AG04450 (cell line): ENCODE measurements at regions not wholly inside any gene's neighbourhood (a gene's known extent, or its start where the extent isn't known, plus 50 kb on each side); places are given as distances from the start of the nearest gene placed in this dataset.

Experiments used
- CTCF ChIA-PET: fragments of 300-600, 350-600 bp; formaldehyde crosslinking; extraction: SDS; loops from one replicate; lab custom pipeline; 2022; ENCODE audit warnings: antibody characterized with exemption, inconsistent platforms; lab: Charles Lee
- POLR2A ChIA-PET: fragments of 350-600 bp; formaldehyde crosslinking; extraction: SDS; loops from one replicate; lab custom pipeline; 2021; ENCODE audit warnings: antibody characterized with exemption, inconsistent platforms; lab: Yijun Ruan, JAX
- DNase-seq: peaks from one replicate; pipeline ENCODE4 v3.0.0-alpha.2; 2011; ENCODE audit warnings: low read depth, low spot score
- H3K27ac ChIP-seq: one replicate; pipeline ENCODE4 v1.5.1; 2012; ENCODE audit warnings: low read depth, low read length, control low read depth
- H3K27me3 ChIP-seq: one replicate; pipeline ENCODE4 v1.6.0; 2012; ENCODE audit warnings: low read length; ENCODE audit not compliant: control insufficient read depth, insufficient read depth
- H3K4me3 ChIP-seq: 2 replicates; pipeline ENCODE4 v1.5.1; 2011; ENCODE audit warnings: mild to moderate bottlenecking, low read depth, low read length, control low read depth
- H3K9me3 ChIP-seq: 2 replicates; pipeline ENCODE4 v1.5.1; 2012; ENCODE audit warnings: low read length; ENCODE audit not compliant: control insufficient read depth, insufficient read depth
- CTCF ChIP-seq: IDR thresholded peaks from 2 replicates; pipeline ENCODE4 v1.5.1; 2011; ENCODE audit warnings: low read depth, low read length, control low read depth, inconsistent platforms

- H3K27me3 ChIP-seq = no peaks in the 10 kb centered on the region
- no peak for DNase-seq
- no peak overlapping the region for H3K27ac ChIP-seq
- H3K9me3 ChIP-seq = no peaks in the 10 kb centered on the region
- ChIA-PET CTCF (interaction anchor here (0.6 kb wide), 1 partner anchor 148 kb away, joined by 3 read pairs; no protein-coding TSS in a partner anchor), POLR2A (no interaction called here)
- no peak for TF ChIP-seq CTCF
- H3K4me3 ChIP-seq = no peak overlapping the region
These were observed 200.8 kb downstream of the HIPK3 start for GRCh38 chr11:33457948-33458347.

GRCh38 chr11:33455867-33456463 lies 198.8 kb downstream of the HIPK3 start:
- CTCF ChIA-PET = no interaction called here

GRCh38 chr11:33454264-33454663 lies 197.1 kb downstream of the HIPK3 start:
- ChIA-PET POLR2A (interaction anchor here (0.9 kb wide), 1 partner anchor 8 kb away, joined by 3 read pairs; no protein-coding TSS in a partner anchor), CTCF (no interaction called here)
- H3K27me3 ChIP-seq = no peaks in the 10 kb centered on the region
- DNase-seq = no peak
- TF ChIP-seq CTCF = no peak
- no peak overlapping the region for H3K4me3 ChIP-seq
- H3K9me3 ChIP-seq = no peaks in the 10 kb centered on the region
- H3K27ac ChIP-seq = no peak overlapping the region

More at GRCh38 chr11:33455867-33456463, 198.8 kb downstream of the HIPK3 start:
- Histone ChIP-seq H3K27ac (no peak overlapping the region), H3K9me3 (no peaks in the 10 kb centered on the region), H3K27me3 (no peaks in the 10 kb centered on the region), H3K4me3 (no peak overlapping the region)
- no peak for TF ChIP-seq CTCF
- DNase-seq = no peak
- POLR2A ChIA-PET = no interaction called here

- 0 out of 2 replicates have a peak, but pooled peaks have one; percentile 9 for TF ChIP-seq CTCF
- no peak overlapping the region for H3K4me3 ChIP-seq
- CTCF ChIA-PET = no interaction called here
- no peak overlapping the region for H3K27ac ChIP-seq
- DNase-seq = peak; percentile 65
- POLR2A ChIA-PET = no interaction called here
- H3K9me3 ChIP-seq = no peaks in the 10 kb centered on the region
- H3K27me3 ChIP-seq = no peaks in the 10 kb centered on the region
These were observed 195.8 kb downstream of the HIPK3 start for GRCh38 chr11:33452836-33453624.

- H3K9me3 ChIP-seq = no peaks in the 10 kb centered on the region
- no peak overlapping the region for H3K27ac ChIP-seq
- ChIA-PET CTCF (no interaction called here), POLR2A (no interaction called here)
- no peak for TF ChIP-seq CTCF
- no peaks in the 10 kb centered on the region for H3K27me3 ChIP-seq
- no peak for DNase-seq
- no peak overlapping the region for H3K4me3 ChIP-seq
These were observed 194.2 kb downstream of the HIPK3 start for GRCh38 chr11:33451364-33451763.
